Neural cell (in vitro differentiated cells): ENCODE measurements at regions not wholly inside any gene's neighbourhood (a gene's known extent, or its start where the extent isn't known, plus 50 kb on each side); places are given as distances from the start of the nearest gene placed in this dataset.
"Not testable (repeated sequence)": the region's sequence is repeated elsewhere in the genome, so short reads cannot be mapped to it uniquely, and the experiment has no call there.

Source experiments
- H2AFZ ChIP-seq: fragments of 200-600, 300-800 bp; sonication (generic), shearing (Covaris generic); 2 replicates; pipeline ENCODE4 v1.6.0; 2014; ENCODE audit warnings: low read depth, mild to moderate bottlenecking, antibody characterized with exemption, low read length, moderate library complexity
- H3F3A ChIP-seq: fragments of 200-600 bp; shearing (Covaris generic); 2 replicates; pipeline ENCODE4 v1.6.1; 2016; ENCODE audit warnings: mild to moderate bottlenecking, moderate library complexity, mixed read lengths, antibody characterized with exemption, low read length; ENCODE audit not compliant: insufficient read depth, poor library complexity, severe bottlenecking
- H3K27ac ChIP-seq: fragments of 200-600, 300-800 bp; sonication (generic), shearing (Covaris generic); 2 replicates; pipeline ENCODE4 v1.5.1; 2014; ENCODE audit warnings: mild to moderate bottlenecking, low read length, moderate library complexity
- H3K27me3 ChIP-seq: fragments of 300-800, 200-600 bp; sonication (generic), shearing (Covaris generic); 2 replicates; pipeline ENCODE4 v1.6.0; 2014; ENCODE audit warnings: mild to moderate bottlenecking, low read depth, low read length, moderate library complexity; ENCODE audit not compliant: insufficient read depth
- H3K36me3 ChIP-seq: fragments of 300-800, 200-600 bp; sonication (generic), shearing (Covaris generic); 2 replicates; pipeline ENCODE4 v1.5.1; 2014; ENCODE audit warnings: mild to moderate bottlenecking, antibody characterized with exemption, low read length, moderate library complexity; ENCODE audit not compliant: insufficient read depth
- H3K4me2 ChIP-seq: fragments of 300-800, 200-600 bp; sonication (generic), shearing (Covaris generic); 2 replicates; pipeline ENCODE4 v1.6.0; 2014; ENCODE audit warnings: mild to moderate bottlenecking, low read length
- H3K4me3 ChIP-seq: fragments of 300-800, 200-600 bp; sonication (generic), shearing (Covaris generic); 2 replicates; pipeline ENCODE4 v1.5.1; 2014; ENCODE audit warnings: mild to moderate bottlenecking, low read length, moderate library complexity
- H3K79me2 ChIP-seq: fragments of 200-600 bp; shearing (Covaris generic); replicated peaks from 2 replicates; pipeline ENCODE4 v1.6.0; 2014; ENCODE audit warnings: mild to moderate bottlenecking, low read length, moderate library complexity; ENCODE audit not compliant: insufficient read depth
- H3K9ac ChIP-seq: fragments of 300-800, 200-600 bp; sonication (generic), shearing (Covaris generic); 2 replicates; pipeline ENCODE4 v1.6.1; 2016; ENCODE audit warnings: mild to moderate bottlenecking, low read length, mixed read lengths
- H3K9me2 ChIP-seq: fragments of 200-600 bp; shearing (Covaris generic); 2 replicates; pipeline ENCODE4 v1.6.1; 2016; ENCODE audit warnings: mild to moderate bottlenecking, low read length, mixed read lengths; ENCODE audit not compliant: insufficient read depth
- H3K9me3 ChIP-seq: fragments of 200-600, 300-800 bp; sonication (generic), shearing (Covaris generic); 2 replicates; pipeline ENCODE4 v1.6.1; 2016; ENCODE audit warnings: mild to moderate bottlenecking, mixed run types, low read length, moderate library complexity, mixed read lengths
- H4K20me1 ChIP-seq: fragments of 200-600 bp; shearing (Covaris generic); 2 replicates; pipeline ENCODE4 v1.6.1; 2016; ENCODE audit warnings: mild to moderate bottlenecking, mixed run types; ENCODE audit not compliant: insufficient read depth
- EP300 ChIP-seq: fragments of 450-650 bp; conservative IDR thresholded peaks from 2 replicates; pipeline ENCODE4 v1.6.1; 2014; ENCODE audit warnings: antibody characterized with exemption, mild to moderate bottlenecking, moderate library complexity; ENCODE audit not compliant: poor library complexity, severe bottlenecking
- EZH2 ChIP-seq: fragments of 200-600, 300-800 bp; shearing (Covaris generic), sonication (generic); IDR thresholded peaks from 2 replicates; pipeline ENCODE4 v1.6.1; 2014; ENCODE audit warnings: antibody characterized with exemption, low read length, borderline replicate concordance, mild to moderate bottlenecking; ENCODE audit not compliant: insufficient read depth, poor library complexity, severe bottlenecking
- MXI1 ChIP-seq: fragments of 450-650 bp; conservative IDR thresholded peaks from 2 replicates; pipeline ENCODE4 v1.6.1; 2014; ENCODE audit warnings: antibody characterized with exemption, mild to moderate bottlenecking; ENCODE audit not compliant: poor library complexity, severe bottlenecking
- POLR2AphosphoS5 ChIP-seq: IDR thresholded peaks from 2 replicates; pipeline ENCODE4 v1.6.1; 2012
- RAD21 ChIP-seq: fragments of 450-650 bp; conservative IDR thresholded peaks from 2 replicates; pipeline ENCODE4 v1.6.1; 2014; ENCODE audit warnings: antibody characterized with exemption, mild to moderate bottlenecking, moderate library complexity
- SMC3 ChIP-seq: fragments of 450-650 bp; conservative IDR thresholded peaks from 2 replicates; pipeline ENCODE4 v1.6.1; 2014; ENCODE audit warnings: antibody characterized with exemption, mild to moderate bottlenecking, moderate library complexity; ENCODE audit not compliant: poor library complexity
- TF ChIP-seq, protein P1 (sequence below): IDR thresholded peaks from 2 replicates; pipeline ENCODE4 v1.6.1; 2012; ENCODE audit warnings: borderline replicate concordance

DNA sequence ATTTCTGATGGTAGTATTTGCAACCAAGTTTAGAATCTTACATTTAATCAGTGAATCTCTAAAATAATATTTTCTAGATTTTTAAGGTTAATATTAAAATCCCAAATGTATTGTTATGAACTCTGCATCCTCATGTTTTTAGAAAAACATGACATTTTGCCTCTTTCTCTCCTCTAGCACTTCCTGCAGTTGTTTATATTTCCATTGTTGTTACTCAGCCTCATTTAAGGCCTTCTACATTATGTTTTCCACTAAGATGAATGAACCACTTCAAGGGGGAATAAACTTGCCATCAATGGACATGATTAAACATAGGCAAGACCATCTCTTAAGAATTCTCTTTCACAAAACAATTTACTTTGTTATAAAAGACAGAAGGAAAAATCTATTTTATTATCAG, 333.5 kb upstream of the IRAK1BP1 start:
- H4K20me1 ChIP-seq = no peaks in the 10 kb centered on the region
- H2AFZ ChIP-seq = no peak overlapping the region
- H3K4me3 ChIP-seq = no peak overlapping the region
- no peaks in the 10 kb centered on the region for H3K36me3 ChIP-seq
- no peak overlapping the region for H3K4me2 ChIP-seq
- TF ChIP-seq POLR2AphosphoS5 = no peak
- no peak for TF ChIP-seq RAD21
- no peak for TF ChIP-seq EP300
- TF ChIP-seq, protein P1, sequence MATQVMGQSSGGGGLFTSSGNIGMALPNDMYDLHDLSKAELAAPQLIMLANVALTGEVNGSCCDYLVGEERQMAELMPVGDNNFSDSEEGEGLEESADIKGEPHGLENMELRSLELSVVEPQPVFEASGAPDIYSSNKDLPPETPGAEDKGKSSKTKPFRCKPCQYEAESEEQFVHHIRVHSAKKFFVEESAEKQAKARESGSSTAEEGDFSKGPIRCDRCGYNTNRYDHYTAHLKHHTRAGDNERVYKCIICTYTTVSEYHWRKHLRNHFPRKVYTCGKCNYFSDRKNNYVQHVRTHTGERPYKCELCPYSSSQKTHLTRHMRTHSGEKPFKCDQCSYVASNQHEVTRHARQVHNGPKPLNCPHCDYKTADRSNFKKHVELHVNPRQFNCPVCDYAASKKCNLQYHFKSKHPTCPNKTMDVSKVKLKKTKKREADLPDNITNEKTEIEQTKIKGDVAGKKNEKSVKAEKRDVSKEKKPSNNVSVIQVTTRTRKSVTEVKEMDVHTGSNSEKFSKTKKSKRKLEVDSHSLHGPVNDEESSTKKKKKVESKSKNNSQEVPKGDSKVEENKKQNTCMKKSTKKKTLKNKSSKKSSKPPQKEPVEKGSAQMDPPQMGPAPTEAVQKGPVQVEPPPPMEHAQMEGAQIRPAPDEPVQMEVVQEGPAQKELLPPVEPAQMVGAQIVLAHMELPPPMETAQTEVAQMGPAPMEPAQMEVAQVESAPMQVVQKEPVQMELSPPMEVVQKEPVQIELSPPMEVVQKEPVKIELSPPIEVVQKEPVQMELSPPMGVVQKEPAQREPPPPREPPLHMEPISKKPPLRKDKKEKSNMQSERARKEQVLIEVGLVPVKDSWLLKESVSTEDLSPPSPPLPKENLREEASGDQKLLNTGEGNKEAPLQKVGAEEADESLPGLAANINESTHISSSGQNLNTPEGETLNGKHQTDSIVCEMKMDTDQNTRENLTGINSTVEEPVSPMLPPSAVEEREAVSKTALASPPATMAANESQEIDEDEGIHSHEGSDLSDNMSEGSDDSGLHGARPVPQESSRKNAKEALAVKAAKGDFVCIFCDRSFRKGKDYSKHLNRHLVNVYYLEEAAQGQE = no peak
- TF ChIP-seq MXI1 = no peak
- no peak for TF ChIP-seq SMC3
- TF ChIP-seq EZH2 = no peak
- H3K9me3 ChIP-seq = no peaks in the 10 kb centered on the region
- H3K9ac ChIP-seq = no peak overlapping the region
- H3K79me2 ChIP-seq = no peaks in the 10 kb centered on the region
- H3K27ac ChIP-seq = no peak overlapping the region
- no peaks in the 10 kb centered on the region for H3K9me2 ChIP-seq
- H3F3A ChIP-seq = no peaks in the 10 kb centered on the region
- H3K27me3 ChIP-seq = no peaks in the 10 kb centered on the region

DNA sequence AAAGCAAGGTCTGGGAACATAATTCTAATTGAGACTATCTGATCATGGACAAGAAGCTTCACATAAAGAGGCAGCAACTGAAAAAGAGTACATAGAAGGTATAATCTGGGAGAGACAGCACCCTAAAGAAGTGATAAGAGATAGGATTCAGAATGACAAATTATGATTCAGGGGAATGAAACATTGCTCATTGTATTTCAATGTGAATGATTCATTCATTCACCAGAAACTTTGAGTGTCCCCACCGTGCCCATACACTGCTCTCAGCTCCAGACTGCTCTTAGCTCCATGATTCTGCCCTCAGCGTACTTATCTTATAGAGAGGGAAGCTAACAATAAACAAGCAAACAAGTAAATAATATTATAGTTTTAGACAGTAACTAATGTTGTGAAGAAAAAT, 329.3 kb upstream of the IRAK1BP1 start:
- Histone ChIP-seq H3K4me3 (no peak overlapping the region), H3K9me3 (no peaks in the 10 kb centered on the region), H3K9me2 (no peaks in the 10 kb centered on the region), H3K27me3 (no peaks in the 10 kb centered on the region), H3F3A (no peaks in the 10 kb centered on the region), H3K79me2 (no peaks in the 10 kb centered on the region), H3K36me3 (no peaks in the 10 kb centered on the region), H2AFZ (no peak overlapping the region), H3K27ac (no peak overlapping the region), H4K20me1 (no peaks in the 10 kb centered on the region), H3K9ac (no peak overlapping the region), H3K4me2 (no peak overlapping the region)
- TF ChIP-seq MXI1 (no peak), EZH2 (no peak), EP300 (no peak), POLR2AphosphoS5 (no peak), RAD21 (no peak)
- TF ChIP-seq, protein P1 = no peak

DNA sequence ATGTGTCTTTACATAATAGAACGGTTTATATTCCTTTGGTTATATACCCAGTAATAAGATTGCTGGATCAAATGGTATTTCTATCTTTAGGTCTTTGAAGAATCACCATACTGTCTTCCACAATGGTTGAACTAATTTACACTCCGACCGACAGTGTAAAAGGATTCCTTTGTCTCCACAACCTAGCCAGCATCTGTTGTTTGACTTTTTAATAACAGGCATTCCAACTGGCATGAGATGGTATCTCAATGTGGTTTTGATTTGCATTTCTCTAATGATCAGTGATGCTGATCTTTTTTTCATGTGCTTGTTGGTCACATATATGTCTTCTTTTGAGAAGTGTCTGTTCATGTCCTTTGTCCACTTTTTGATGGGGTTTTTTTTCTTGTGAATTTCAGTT, 319.7 kb upstream of the IRAK1BP1 start:
- not testable (repeated sequence) for H3K4me2 ChIP-seq, H3K9ac ChIP-seq, H3K27me3 ChIP-seq, H3K9me3 ChIP-seq, H2AFZ ChIP-seq, H3K4me3 ChIP-seq, H3K27ac ChIP-seq, H3K36me3 ChIP-seq, H3K9me2 ChIP-seq, H3F3A ChIP-seq, H4K20me1 ChIP-seq, H3K79me2 ChIP-seq
